DND-41 (cell line): ENCODE measurements at regions not wholly inside any gene's neighbourhood (a gene's known extent, or its start where the extent isn't known, plus 50 kb on each side); places are given as distances from the start of the nearest gene placed in this dataset.

Experiments
- ATAC-seq: fragments of 200-7000 bp; cut with Tn5 transposase; 3 replicates; pipeline ENCODE4 v1.9.1; 2021; ENCODE audit warnings: low read depth; ENCODE audit not compliant: insufficient read depth
- DNase-seq: peaks from one replicate; pipeline ENCODE4 v3.0.0-alpha.2; 2020
- H2AFZ ChIP-seq: 2 replicates; pipeline ENCODE4 v1.6.0; 2012; ENCODE audit warnings: low read depth, low read length
- H3K27ac ChIP-seq: 2 replicates; pipeline ENCODE4 v1.5.1; 2012; ENCODE audit warnings: low read length, inconsistent platforms
- H3K27me3 ChIP-seq: fragments of 200-600 bp; sonication (generic); 2 replicates; pipeline ENCODE4 v1.6.0; 2012; ENCODE audit warnings: low read length, mild to moderate bottlenecking, inconsistent platforms; ENCODE audit not compliant: insufficient read depth, poor library complexity
- H3K36me3 ChIP-seq: 2 replicates; pipeline ENCODE4 v1.5.1; 2012; ENCODE audit warnings: low read length, inconsistent platforms; ENCODE audit not compliant: insufficient read depth
- H3K4me1 ChIP-seq: 2 replicates; pipeline ENCODE4 v1.5.1; 2012; ENCODE audit warnings: mild to moderate bottlenecking, low read length; ENCODE audit not compliant: insufficient read depth
- H3K4me2 ChIP-seq: 2 replicates; pipeline ENCODE4 v1.6.0; 2012; ENCODE audit warnings: mild to moderate bottlenecking, moderate library complexity, low read length, inconsistent platforms; ENCODE audit not compliant: insufficient read depth
- H3K4me3 ChIP-seq, 2 experiments: fragments of 200-600 bp in 1 of 2; shearing (Covaris generic) in 1 of 2; 2 replicates each; pipeline ENCODE4 v1.5.1; 2012 to 2016; ENCODE audit warnings: inconsistent platforms in 2 of 2, low read length in 2 of 2, mild to moderate bottlenecking in 2 of 2, low read depth in 1 of 2, moderate library complexity in 1 of 2
- H3K79me2 ChIP-seq: 2 replicates; pipeline ENCODE4 v1.6.0; 2012; ENCODE audit warnings: low read length, inconsistent platforms; ENCODE audit not compliant: insufficient read depth
- H3K9ac ChIP-seq: 2 replicates; pipeline ENCODE4 v1.6.0; 2012; ENCODE audit warnings: low read depth, mild to moderate bottlenecking, inconsistent platforms, low read length, moderate library complexity
- H3K9me3 ChIP-seq: 2 replicates; pipeline ENCODE4 v1.5.1; 2012; ENCODE audit warnings: low read length, moderate library complexity, mild to moderate bottlenecking, inconsistent platforms; ENCODE audit not compliant: insufficient read depth, severe bottlenecking
- H4K20me1 ChIP-seq: 2 replicates; pipeline ENCODE4 v1.6.0; 2012; ENCODE audit warnings: low read length; ENCODE audit not compliant: insufficient read depth
- EZH2 ChIP-seq: IDR thresholded peaks from 3 replicates; pipeline ENCODE4 v1.6.1; 2012; ENCODE audit warnings: borderline replicate concordance, low read depth, mild to moderate bottlenecking, moderate library complexity, low read length, inconsistent platforms; ENCODE audit not compliant: severe bottlenecking
- TF ChIP-seq, protein P1 (sequence below): IDR thresholded peaks from 2 replicates; pipeline ENCODE4 v1.5.1; 2012; ENCODE audit warnings: borderline replicate concordance, low read length, moderate library complexity, mild to moderate bottlenecking; ENCODE audit not compliant: poor library complexity, severe bottlenecking; ENCODE audit errors: extremely low read depth

DNA sequence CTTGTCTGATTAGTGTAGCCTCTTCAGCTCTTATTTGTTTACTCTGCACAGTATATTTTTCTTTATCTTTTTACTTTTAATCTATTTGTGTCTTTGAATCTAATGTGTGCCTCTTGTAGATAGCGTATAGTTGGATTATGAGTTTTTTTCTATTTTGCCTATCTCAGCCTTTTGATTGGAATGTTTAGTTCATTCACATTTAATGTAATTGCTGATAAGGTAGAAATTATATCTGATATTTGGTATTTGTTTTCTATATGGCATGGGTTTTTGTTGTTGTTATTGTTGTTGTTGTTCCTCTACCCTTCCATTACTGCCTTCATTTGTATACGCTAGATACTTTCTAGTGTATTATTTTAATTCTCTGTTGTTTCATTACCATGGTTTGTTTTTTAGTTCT, 131.7 kb upstream of the GRIK3 start:
- ATAC-seq (no peak), DNase-seq (no peak)
- Histone ChIP-seq H3K4me1 (no peaks in the 10 kb centered on the region), H3K4me3 (no peak overlapping the region), H3K79me2 (no peaks in the 10 kb centered on the region), H3K36me3 (no peaks in the 10 kb centered on the region), H3K27me3 (peaks cover 5% of the 10 kb centered on the region), H3K9me3 (no peaks in the 10 kb centered on the region), H3K9ac (no peak overlapping the region), H2AFZ (no peak overlapping the region), H4K20me1 (no peaks in the 10 kb centered on the region), H3K27ac (no peak overlapping the region), H3K4me2 (no peak overlapping the region)
- TF ChIP-seq EZH2 = no peak
- TF ChIP-seq, protein P1, sequence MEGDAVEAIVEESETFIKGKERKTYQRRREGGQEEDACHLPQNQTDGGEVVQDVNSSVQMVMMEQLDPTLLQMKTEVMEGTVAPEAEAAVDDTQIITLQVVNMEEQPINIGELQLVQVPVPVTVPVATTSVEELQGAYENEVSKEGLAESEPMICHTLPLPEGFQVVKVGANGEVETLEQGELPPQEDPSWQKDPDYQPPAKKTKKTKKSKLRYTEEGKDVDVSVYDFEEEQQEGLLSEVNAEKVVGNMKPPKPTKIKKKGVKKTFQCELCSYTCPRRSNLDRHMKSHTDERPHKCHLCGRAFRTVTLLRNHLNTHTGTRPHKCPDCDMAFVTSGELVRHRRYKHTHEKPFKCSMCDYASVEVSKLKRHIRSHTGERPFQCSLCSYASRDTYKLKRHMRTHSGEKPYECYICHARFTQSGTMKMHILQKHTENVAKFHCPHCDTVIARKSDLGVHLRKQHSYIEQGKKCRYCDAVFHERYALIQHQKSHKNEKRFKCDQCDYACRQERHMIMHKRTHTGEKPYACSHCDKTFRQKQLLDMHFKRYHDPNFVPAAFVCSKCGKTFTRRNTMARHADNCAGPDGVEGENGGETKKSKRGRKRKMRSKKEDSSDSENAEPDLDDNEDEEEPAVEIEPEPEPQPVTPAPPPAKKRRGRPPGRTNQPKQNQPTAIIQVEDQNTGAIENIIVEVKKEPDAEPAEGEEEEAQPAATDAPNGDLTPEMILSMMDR = no peak

GRCh38 chr1:37167479-37167878, 133.2 kb upstream of the GRIK3 start:
- Histone ChIP-seq H3K27ac (no peak overlapping the region), H3K4me1 (no peaks in the 10 kb centered on the region), H3K27me3 (peaks cover 5% of the 10 kb centered on the region), H4K20me1 (no peaks in the 10 kb centered on the region), H3K4me3 (no peak overlapping the region), H2AFZ (no peak overlapping the region), H3K9ac (no peak overlapping the region), H3K9me3 (no peaks in the 10 kb centered on the region), H3K4me2 (no peak overlapping the region), H3K79me2 (no peaks in the 10 kb centered on the region), H3K36me3 (no peaks in the 10 kb centered on the region)
- DNase-seq (no peak), ATAC-seq (peak; percentile 42; the same call in 1 of the 3 replicates)
- TF ChIP-seq, protein P1 = no peak
- TF ChIP-seq EZH2 = no peak

GRCh38 chr1:37169241-37169640, 134.9 kb upstream of the GRIK3 start:
- Histone ChIP-seq H3K4me1 (no peaks in the 10 kb centered on the region), H3K9ac (no peak overlapping the region), H3K36me3 (no peaks in the 10 kb centered on the region), H3K4me2 (no peak overlapping the region), H3K27me3 (peaks cover 15% of the 10 kb centered on the region), H4K20me1 (no peaks in the 10 kb centered on the region), H3K4me3 (no peak overlapping the region), H3K9me3 (no peaks in the 10 kb centered on the region), H3K27ac (no peak overlapping the region), H3K79me2 (no peaks in the 10 kb centered on the region), H2AFZ (no peak overlapping the region)
- DNase-seq (no peak), ATAC-seq (no peak)
- TF ChIP-seq EZH2 = no peak
- TF ChIP-seq, protein P1 = no peak

- H3K79me2 ChIP-seq = no peaks in the 10 kb centered on the region
- H3K4me3 ChIP-seq = no peak overlapping the region
- H2AFZ ChIP-seq = no peak overlapping the region
- no peak for TF ChIP-seq EZH2
- TF ChIP-seq, protein P1 = no peak
- no peaks in the 10 kb centered on the region for H3K4me1 ChIP-seq
- H3K27ac ChIP-seq = no peak overlapping the region
- H3K36me3 ChIP-seq = no peaks in the 10 kb centered on the region
- H3K9ac ChIP-seq = no peak overlapping the region
- H4K20me1 ChIP-seq = no peaks in the 10 kb centered on the region
- peaks cover 16% of the 10 kb centered on the region for H3K27me3 ChIP-seq
- DNase-seq (no peak), ATAC-seq (no peak)
- no peak overlapping the region for H3K4me2 ChIP-seq
- H3K9me3 ChIP-seq = no peaks in the 10 kb centered on the region
Measured at GRCh38 chr1:37169743-37170275, 135.5 kb upstream of the GRIK3 start.
